Neuronal stem cell (in vitro differentiated cells): ENCODE measurements at regions not wholly inside any gene's neighbourhood (a gene's known extent, or its start where the extent isn't known, plus 50 kb on each side); places are given as distances from the start of the nearest gene placed in this dataset.
A peak's percentile ranks its signal among the peaks of the same experiment; 100 is the strongest.

ENCODE experiments used
- DNase-seq: peaks from one replicate; pipeline ENCODE4 v3.0.0-alpha.2; 2013; ENCODE audit warnings: low spot score
- H2AFZ ChIP-seq: one replicate; pipeline ENCODE4 v1.6.1; 2013; ENCODE audit warnings: mild to moderate bottlenecking, low read length, inconsistent platforms
- H2AK5ac ChIP-seq: 2 replicates; pipeline ENCODE4 v1.6.1; 2013; ENCODE audit warnings: low read depth, mild to moderate bottlenecking, inconsistent platforms, low read length, moderate library complexity, mixed read lengths
- H2BK120ac ChIP-seq: 2 replicates; pipeline ENCODE4 v1.6.1; 2013; ENCODE audit warnings: low read depth, mild to moderate bottlenecking, inconsistent platforms, low read length, moderate library complexity, mixed read lengths
- H2BK12ac ChIP-seq: one replicate; pipeline ENCODE4 v1.6.1; 2013; ENCODE audit warnings: low read length, inconsistent platforms
- H2BK15ac ChIP-seq: 2 replicates; pipeline ENCODE4 v1.6.1; 2013; ENCODE audit warnings: mild to moderate bottlenecking, low read length, inconsistent platforms, mixed read lengths
- H2BK5ac ChIP-seq: one replicate; pipeline ENCODE4 v1.6.1; 2013; ENCODE audit warnings: inconsistent platforms, mild to moderate bottlenecking, low read length, moderate library complexity
- H3K14ac ChIP-seq: one replicate; pipeline ENCODE4 v1.6.1; 2013; ENCODE audit warnings: low read length, inconsistent platforms
- H3K18ac ChIP-seq: 2 replicates; pipeline ENCODE4 v1.6.1; 2013; ENCODE audit warnings: low read length, inconsistent platforms
- H3K23ac ChIP-seq: 2 replicates; pipeline ENCODE4 v1.6.1; 2013; ENCODE audit warnings: low read depth, mild to moderate bottlenecking, mixed read lengths, low read length, inconsistent platforms; ENCODE audit not compliant: poor library complexity
- H3K27ac ChIP-seq: replicated peaks from 3 replicates; pipeline ENCODE4 v1.5.1; 2013; ENCODE audit warnings: low read length, inconsistent platforms
- H3K27me3 ChIP-seq, 3 experiments: 2 replicates each; pipeline ENCODE4 v1.6.1; 2013; ENCODE audit warnings: low read length in 3 of 3, mild to moderate bottlenecking in 2 of 3, inconsistent platforms in 1 of 3, low read depth in 1 of 3, mixed read lengths in 1 of 3, moderate library complexity in 1 of 3; ENCODE audit not compliant: control insufficient read depth in 3 of 3, insufficient read depth in 3 of 3
- H3K36me3 ChIP-seq, 2 donors: replicated peaks in 1 of 2; 2 replicates each; pipeline ENCODE4 v1.6.1; 2013; ENCODE audit warnings: low read length in 2 of 2; ENCODE audit not compliant: control insufficient read depth in 2 of 2, insufficient read depth in 2 of 2
- H3K4ac ChIP-seq: 2 replicates; pipeline ENCODE4 v1.6.1; 2013; ENCODE audit warnings: inconsistent platforms, mild to moderate bottlenecking, low read length, moderate library complexity
- H3K4me1 ChIP-seq, 2 donors: 1 replicate in 1 of 2; 2 replicates in 1 of 2; pipeline ENCODE4 v1.6.1; 2013; ENCODE audit warnings: low read length in 2 of 2, low read depth in 1 of 2; ENCODE audit not compliant: control insufficient read depth in 2 of 2, insufficient read depth in 1 of 2
- H3K4me2 ChIP-seq: one replicate; pipeline ENCODE4 v1.6.1; 2013; ENCODE audit warnings: mild to moderate bottlenecking, low read length, inconsistent platforms; ENCODE audit not compliant: insufficient read depth, poor library complexity, severe bottlenecking
- H3K4me3 ChIP-seq, 2 donors: 2 replicates each; pipeline ENCODE4 v1.5.1; 2013; ENCODE audit warnings: low read length in 2 of 2, mild to moderate bottlenecking in 2 of 2, inconsistent platforms in 1 of 2, moderate library complexity in 1 of 2
- H3K79me1 ChIP-seq: one replicate; pipeline ENCODE4 v1.6.1; 2013; ENCODE audit warnings: low read depth, mild to moderate bottlenecking, inconsistent platforms, low read length, moderate library complexity
- H3K9ac ChIP-seq: one replicate; pipeline ENCODE4 v1.6.1; 2013; ENCODE audit warnings: mild to moderate bottlenecking, low read depth, low read length, inconsistent platforms; ENCODE audit not compliant: poor library complexity
- H3K9me3 ChIP-seq, 2 donors: replicated peaks in 1 of 2; 2 replicates each; pipeline versions ENCODE3 to v1.6.1; 2013; ENCODE audit warnings: low read length in 2 of 2, mild to moderate bottlenecking in 2 of 2, inconsistent platforms in 1 of 2, low read depth in 1 of 2, mixed read lengths in 1 of 2, moderate library complexity in 1 of 2; ENCODE audit not compliant: control insufficient read depth in 2 of 2, insufficient read depth in 1 of 2
- H4K8ac ChIP-seq: one replicate; pipeline ENCODE4 v1.6.1; 2013; ENCODE audit warnings: low read depth, mild to moderate bottlenecking, inconsistent platforms, low read length, moderate library complexity
- H4K91ac ChIP-seq: one replicate; pipeline ENCODE4 v1.6.1; 2013; ENCODE audit warnings: low read length, low read depth, mild to moderate bottlenecking, inconsistent platforms; ENCODE audit not compliant: poor library complexity
- WGBS, 2 donors: extraction: QIAGEN DNeasy Blood & Tissue Kit; methylation state at CpG; one replicate each; pipeline ENCODE4 v1.1.7; 2013; ENCODE audit warnings: missing lambda C conversion rate in 2 of 2, mixed read lengths in 1 of 2; ENCODE audit not compliant: insufficient read length in 2 of 2, insufficient replicate concordance in 1 of 2; ENCODE audit errors: extremely low coverage in 2 of 2; 5-methylcytosine and 5-hydroxymethylcytosine counted together

DNA sequence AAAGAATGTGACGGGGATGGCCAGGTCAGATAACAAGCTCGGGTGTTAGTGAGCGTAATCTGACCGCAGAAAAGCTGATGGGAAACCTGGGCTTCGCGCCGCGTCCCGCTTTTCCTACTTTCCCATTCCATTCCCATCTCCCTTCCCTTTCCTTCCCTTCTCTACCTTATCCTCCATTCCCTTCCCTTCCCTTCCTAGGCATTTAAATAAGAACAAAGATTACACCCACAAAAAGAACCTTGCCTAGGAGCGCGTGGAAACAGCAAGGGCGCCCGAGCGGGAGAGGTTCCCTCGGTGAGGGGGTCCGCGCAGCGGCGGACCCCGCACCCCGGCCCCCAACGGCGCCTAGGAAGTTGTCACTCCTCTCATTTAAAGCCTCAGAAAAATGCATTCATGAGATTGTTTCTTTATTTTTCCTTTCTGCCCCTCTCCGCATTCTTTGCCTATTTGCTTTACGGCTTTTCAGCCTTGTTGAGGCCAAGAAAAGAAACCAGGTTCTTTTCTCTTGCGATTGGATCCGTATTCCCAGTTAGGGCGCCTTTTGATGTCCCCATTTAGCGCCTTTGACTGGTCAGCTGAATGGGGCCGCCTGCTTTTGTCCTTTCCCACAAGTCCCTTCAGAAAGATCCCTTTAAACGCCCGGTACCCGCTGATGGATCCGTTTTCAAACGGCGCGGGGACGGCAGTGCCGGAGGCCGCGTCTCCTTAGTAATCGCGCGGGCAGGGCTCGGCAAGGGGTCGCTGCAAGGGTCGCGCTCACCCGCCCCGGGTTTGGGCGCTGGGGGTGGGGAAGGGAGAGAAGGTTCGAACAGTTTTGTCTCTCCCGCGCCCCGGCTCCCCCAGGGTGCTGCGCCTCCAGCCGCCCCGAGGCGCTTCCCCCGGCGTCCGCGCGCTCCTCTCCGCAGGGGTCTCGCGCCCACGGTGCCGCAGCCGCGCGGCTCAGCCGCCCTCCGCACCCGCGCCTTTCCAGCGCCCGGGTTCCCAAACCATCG lies 54.1 kb upstream of the TMEM33 start:
- Histone ChIP-seq H4K91ac (no peak overlapping the region), H2BK5ac (no peak overlapping the region), H2AFZ (peak overlapping the region; percentile 85), H3K4me1 (peaks cover 8 to 22% of the 10 kb centered on the region in 2 donors), H4K8ac (no peak overlapping the region), H3K9ac (no peak overlapping the region), H3K23ac (no peak overlapping the region), H3K4ac (no peak overlapping the region), H3K27ac (no peak overlapping the region), H3K79me1 (no peaks in the 10 kb centered on the region), H2BK15ac (no peak overlapping the region), H3K36me3 (no peaks in the 10 kb centered on the region), H3K4me3 (peak overlapping the region in 1 of 2 donors; percentile 72), H2BK120ac (no peak overlapping the region), H2BK12ac (no peak overlapping the region), H3K9me3 (peaks cover 4 to 15% of the 10 kb centered on the region in 2 donors), H3K18ac (peak overlapping the region; percentile 21), H3K27me3 (peaks cover 48 to 97% (median 63%) of the 10 kb centered on the region in 3 experiments), H3K14ac (no peak overlapping the region), H3K4me2 (peak overlapping the region; percentile 80), H2AK5ac (no peak overlapping the region)
- DNase-seq: no peak
- no CpG with 5 or more reads among the region's 79 CpGs for WGBS, 2 donors

GRCh38 chr4:41880022-41880837 lies 55.0 kb upstream of the TMEM33 start:
- Histone ChIP-seq H3K36me3 (no peaks in the 10 kb centered on the region), H3K4me3 (no peak overlapping the region), H3K4me1 (peaks cover 8 to 19% of the 10 kb centered on the region in 2 donors), H3K4me2 (no peak overlapping the region), H4K8ac (no peak overlapping the region), H2BK5ac (no peak overlapping the region), H3K27ac (no peak overlapping the region), H2AFZ (no peak overlapping the region), H2AK5ac (no peak overlapping the region), H4K91ac (no peak overlapping the region), H3K18ac (peak overlapping the region; percentile 6), H2BK12ac (no peak overlapping the region), H2BK15ac (no peak overlapping the region), H3K4ac (no peak overlapping the region), H2BK120ac (no peak overlapping the region), H3K27me3 (peaks cover 50 to 99% (median 70%) of the 10 kb centered on the region in 3 experiments), H3K23ac (no peak overlapping the region), H3K9me3 (peaks cover 4 to 15% of the 10 kb centered on the region in 2 donors), H3K79me1 (no peaks in the 10 kb centered on the region), H3K14ac (no peak overlapping the region), H3K9ac (no peak overlapping the region)
- no peak for DNase-seq
- no CpG with 5 or more reads among the region's 45 CpGs for WGBS, 2 donors

- H2BK120ac ChIP-seq: no peak overlapping the region
- no peak overlapping the region for H4K91ac ChIP-seq
- no peak overlapping the region for H2AFZ ChIP-seq
- no peak overlapping the region for H3K4ac ChIP-seq
- H3K18ac ChIP-seq: no peak overlapping the region
- no CpG with 5 or more reads among the region's 12 CpGs for whole genome bisulfite sequencing, 2 donors
- H3K79me1 ChIP-seq: no peaks in the 10 kb centered on the region
- H3K4me1 ChIP-seq: peaks cover 8 to 14% of the 10 kb centered on the region in 2 donors
- no peak overlapping the region for H4K8ac ChIP-seq
- no peak overlapping the region for H3K4me3 ChIP-seq
- no peak overlapping the region for H2BK12ac ChIP-seq
- no peak overlapping the region for H2BK15ac ChIP-seq
- H3K27me3 ChIP-seq: peaks cover 51 to 99% (median 77%) of the 10 kb centered on the region in 3 experiments
- H3K14ac ChIP-seq: no peak overlapping the region
- no peak for DNase-seq
- H3K27ac ChIP-seq: no peak overlapping the region
- no peak overlapping the region for H2AK5ac ChIP-seq
- H3K9me3 ChIP-seq: peaks cover 4 to 15% of the 10 kb centered on the region in 2 donors
- no peak overlapping the region for H3K4me2 ChIP-seq
- H3K9ac ChIP-seq: no peak overlapping the region
- no peaks in the 10 kb centered on the region for H3K36me3 ChIP-seq
- no peak overlapping the region for H3K23ac ChIP-seq
- no peak overlapping the region for H2BK5ac ChIP-seq
Measured at GRCh38 chr4:41879552-41879951, 55.7 kb upstream of the TMEM33 start.
